Progenitor cell of endocrine pancreas (in vitro differentiated cells): ENCODE measurements at regions not wholly inside any gene's neighbourhood (a gene's known extent, or its start where the extent isn't known, plus 50 kb on each side); places are given as distances from the start of the nearest gene placed in this dataset.

Experiments
- DNase-seq: peaks from one replicate; pipeline ENCODE4 v3.0.0; 2021; ENCODE audit warnings: low spot score; ENCODE audit not compliant: unreplicated experiment
- H3K27ac Mint-ChIP-seq: 2 replicates; pipeline ENCODE4 v1.8.0; 2021; ENCODE audit warnings: mild to moderate bottlenecking, moderate library complexity, mixed read lengths
- H3K27me3 Mint-ChIP-seq: 2 replicates; pipeline ENCODE4 v1.8.0; 2021; ENCODE audit warnings: mixed read lengths
- H3K36me3 Mint-ChIP-seq: 2 replicates; pipeline ENCODE4 v1.8.0; 2022; ENCODE audit warnings: mixed read lengths; ENCODE audit not compliant: insufficient read depth
- H3K4me1 Mint-ChIP-seq: 2 replicates; pipeline ENCODE4 v1.8.0; 2021; ENCODE audit warnings: low read depth, mixed read lengths
- H3K4me3 Mint-ChIP-seq: 2 replicates; pipeline ENCODE4 v1.8.0; 2021; ENCODE audit warnings: low read depth, mild to moderate bottlenecking, moderate library complexity, mixed read lengths
- H3K9me3 Mint-ChIP-seq: 2 replicates; pipeline ENCODE4 v1.8.0; 2021; ENCODE audit warnings: low read depth, mixed read lengths
- TF ChIP-seq, protein P1 (sequence below): fragments of 200-600 bp; sonication (generic); IDR thresholded peaks from one replicate; pipeline ENCODE4 v1.5.0; 2021; ENCODE audit warnings: antibody characterized with exemption, mild to moderate bottlenecking; ENCODE audit not compliant: unreplicated experiment

DNA sequence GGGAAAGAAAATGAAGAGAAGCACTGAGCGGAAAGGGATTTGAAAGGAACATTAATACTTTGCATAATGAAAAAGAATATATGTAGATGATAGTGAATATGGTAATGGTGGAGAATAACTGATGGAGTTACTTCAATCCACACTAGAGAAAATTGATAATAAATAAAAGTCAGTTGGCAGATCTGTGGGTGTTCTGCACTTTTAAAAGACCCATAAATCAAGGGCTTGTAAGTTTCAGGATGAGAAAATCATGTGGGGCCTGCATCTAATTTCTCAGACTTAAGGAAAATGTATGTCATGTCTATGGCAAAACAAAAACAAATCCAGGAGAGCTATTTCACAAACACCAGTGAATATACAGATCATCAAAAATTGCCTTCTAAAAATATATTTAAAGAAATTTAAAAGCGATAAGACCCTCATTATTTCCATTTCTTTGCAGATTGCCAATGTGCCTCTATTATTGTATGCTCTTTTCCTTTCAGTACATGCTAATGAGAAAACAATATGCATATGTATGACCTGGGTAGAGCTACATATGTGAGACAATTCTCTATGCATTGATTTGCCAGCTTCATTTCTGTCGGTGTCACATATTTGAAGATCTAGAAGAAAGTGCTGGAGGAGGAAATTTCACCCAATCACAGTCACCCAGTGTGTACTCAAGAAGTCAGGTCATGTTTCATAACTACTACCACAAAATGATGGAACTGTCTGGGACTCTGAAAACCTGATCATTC is 269.9 kb upstream of the PDZRN3 start:
- peaks cover 2% of the 10 kb centered on the region for H3K9me3 Mint-ChIP-seq
- no peak for DNase-seq
- no peak overlapping the region for H3K27ac Mint-ChIP-seq
- H3K4me3 Mint-ChIP-seq: no peak overlapping the region
- no peaks in the 10 kb centered on the region for H3K27me3 Mint-ChIP-seq
- H3K36me3 Mint-ChIP-seq: no peaks in the 10 kb centered on the region
- TF ChIP-seq, protein P1, sequence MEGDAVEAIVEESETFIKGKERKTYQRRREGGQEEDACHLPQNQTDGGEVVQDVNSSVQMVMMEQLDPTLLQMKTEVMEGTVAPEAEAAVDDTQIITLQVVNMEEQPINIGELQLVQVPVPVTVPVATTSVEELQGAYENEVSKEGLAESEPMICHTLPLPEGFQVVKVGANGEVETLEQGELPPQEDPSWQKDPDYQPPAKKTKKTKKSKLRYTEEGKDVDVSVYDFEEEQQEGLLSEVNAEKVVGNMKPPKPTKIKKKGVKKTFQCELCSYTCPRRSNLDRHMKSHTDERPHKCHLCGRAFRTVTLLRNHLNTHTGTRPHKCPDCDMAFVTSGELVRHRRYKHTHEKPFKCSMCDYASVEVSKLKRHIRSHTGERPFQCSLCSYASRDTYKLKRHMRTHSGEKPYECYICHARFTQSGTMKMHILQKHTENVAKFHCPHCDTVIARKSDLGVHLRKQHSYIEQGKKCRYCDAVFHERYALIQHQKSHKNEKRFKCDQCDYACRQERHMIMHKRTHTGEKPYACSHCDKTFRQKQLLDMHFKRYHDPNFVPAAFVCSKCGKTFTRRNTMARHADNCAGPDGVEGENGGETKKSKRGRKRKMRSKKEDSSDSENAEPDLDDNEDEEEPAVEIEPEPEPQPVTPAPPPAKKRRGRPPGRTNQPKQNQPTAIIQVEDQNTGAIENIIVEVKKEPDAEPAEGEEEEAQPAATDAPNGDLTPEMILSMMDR: no peak
- H3K4me1 Mint-ChIP-seq: no peaks in the 10 kb centered on the region

DNA sequence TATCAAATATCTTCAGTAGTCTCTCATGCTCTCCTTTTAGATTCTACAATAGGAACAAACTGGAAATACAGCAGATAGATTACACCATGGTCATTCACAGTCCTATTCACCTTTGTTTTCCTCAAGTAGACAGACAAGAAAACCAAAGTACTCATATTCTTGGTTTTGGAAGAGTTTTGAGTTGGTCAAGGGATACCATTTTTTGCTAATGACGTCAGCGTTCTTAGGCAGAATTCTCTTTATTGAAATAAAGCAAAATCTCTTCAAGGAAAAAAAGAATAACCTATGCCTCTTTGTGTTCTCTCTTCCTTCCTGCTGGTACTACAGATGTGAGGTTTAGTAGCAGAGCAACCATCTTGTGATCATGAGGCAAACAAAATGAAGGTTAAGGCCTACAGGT is 268.3 kb upstream of the PDZRN3 start:
- Mint-ChIP-seq H3K4me3 (no peak overlapping the region), H3K27me3 (no peaks in the 10 kb centered on the region), H3K36me3 (no peaks in the 10 kb centered on the region), H3K9me3 (peaks cover 2% of the 10 kb centered on the region), H3K4me1 (no peaks in the 10 kb centered on the region), H3K27ac (no peak overlapping the region)
- DNase-seq: no peak
- TF ChIP-seq, protein P1: no peak

DNA sequence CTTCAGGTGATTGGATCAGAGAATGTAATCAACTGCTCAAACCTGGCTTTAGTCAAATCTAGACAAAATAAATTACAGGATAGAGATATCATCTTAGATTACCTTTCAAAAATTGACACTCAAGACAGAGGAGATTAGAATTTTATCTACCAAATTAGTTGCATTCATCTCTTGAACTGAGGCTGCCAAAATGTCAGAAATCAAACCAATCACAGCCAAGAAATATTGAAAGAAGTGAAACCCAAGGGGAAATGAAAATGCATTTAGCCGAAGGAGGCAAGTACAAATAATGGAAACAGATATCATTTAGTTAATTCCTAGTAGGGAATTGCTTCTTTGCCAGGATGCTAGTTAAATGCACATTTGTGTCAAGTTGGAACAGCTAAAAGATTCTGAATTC is 261.1 kb upstream of the PDZRN3 start:
- DNase-seq: no peak
- no peaks in the 10 kb centered on the region for H3K4me1 Mint-ChIP-seq
- H3K36me3 Mint-ChIP-seq: no peaks in the 10 kb centered on the region

DNA sequence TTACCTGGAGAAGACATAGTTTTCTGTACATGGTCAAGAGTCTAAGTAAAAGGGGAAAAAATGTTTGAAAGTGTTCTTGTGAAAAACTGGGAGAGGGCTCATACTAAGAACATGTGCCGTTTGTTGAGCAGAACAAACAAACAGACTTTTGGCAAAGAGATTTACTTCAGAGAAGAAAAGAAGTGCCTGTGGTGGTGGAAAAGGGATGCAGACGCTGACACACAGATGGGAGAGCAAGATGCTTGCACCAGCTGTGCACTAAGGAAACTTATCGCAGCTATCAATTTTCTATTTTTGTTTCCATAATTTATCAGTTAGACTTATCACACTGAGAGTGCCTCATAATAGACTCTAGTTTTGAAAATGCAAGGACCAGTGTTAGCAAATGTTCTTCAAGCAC is 259.6 kb upstream of the PDZRN3 start:
- no peak for DNase-seq
- TF ChIP-seq, protein P1: no peak
- Mint-ChIP-seq H3K27me3 (no peaks in the 10 kb centered on the region), H3K36me3 (no peaks in the 10 kb centered on the region), H3K4me3 (no peak overlapping the region), H3K4me1 (no peaks in the 10 kb centered on the region), H3K9me3 (peaks cover 3% of the 10 kb centered on the region), H3K27ac (no peak overlapping the region)

More for the DNA sequence above, 261.1 kb upstream of the PDZRN3 start:
- no peak overlapping the region for H3K27ac Mint-ChIP-seq
- no peak overlapping the region for H3K4me3 Mint-ChIP-seq
- TF ChIP-seq, protein P1: no peak
- peaks cover 3% of the 10 kb centered on the region for H3K9me3 Mint-ChIP-seq
- H3K27me3 Mint-ChIP-seq: no peaks in the 10 kb centered on the region

DNA sequence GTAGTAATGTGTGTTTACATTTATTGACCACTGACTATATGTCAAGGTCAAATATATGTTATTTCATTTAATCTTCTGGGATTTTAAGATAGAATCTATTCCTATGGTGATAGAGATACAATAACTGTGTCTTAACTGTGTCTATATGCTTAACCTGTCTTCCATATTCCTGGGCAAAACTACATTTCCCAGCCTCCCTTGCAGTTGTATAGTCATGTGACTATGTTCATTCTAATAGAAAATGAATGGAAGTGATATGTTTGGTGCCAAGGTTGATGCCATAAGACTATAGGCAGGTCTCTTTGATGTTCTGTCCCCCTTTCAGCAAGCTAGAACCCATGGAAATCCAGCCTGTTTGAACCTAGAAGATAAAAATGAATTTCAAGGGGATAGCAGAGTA is 258.8 kb upstream of the PDZRN3 start:
- H3K27ac Mint-ChIP-seq: no peak overlapping the region
- no peak for DNase-seq
- no peaks in the 10 kb centered on the region for H3K27me3 Mint-ChIP-seq
- peaks cover 3% of the 10 kb centered on the region for H3K9me3 Mint-ChIP-seq
- no peaks in the 10 kb centered on the region for H3K36me3 Mint-ChIP-seq
- no peak overlapping the region for H3K4me3 Mint-ChIP-seq
- no peaks in the 10 kb centered on the region for H3K4me1 Mint-ChIP-seq
- TF ChIP-seq, protein P1: no peak
